Neuron (in vitro differentiated cells): ENCODE measurements at regions not wholly inside any gene's neighbourhood (a gene's known extent, or its start where the extent isn't known, plus 50 kb on each side); places are given as distances from the start of the nearest gene placed in this dataset.
"Not testable (repeated sequence)": the region's sequence is repeated elsewhere in the genome, so short reads cannot be mapped to it uniquely, and the experiment has no call there.

Source experiments
- H2AFZ ChIP-seq: one replicate; pipeline ENCODE4 v1.6.1; 2013; ENCODE audit warnings: low read depth, mild to moderate bottlenecking, inconsistent platforms, low read length, moderate library complexity
- H3K27me3 ChIP-seq: one replicate; pipeline ENCODE4 v1.6.1; 2013; ENCODE audit warnings: low read length; ENCODE audit not compliant: insufficient read depth
- H3K36me3 ChIP-seq: one replicate; pipeline ENCODE4 v1.6.1; 2013; ENCODE audit warnings: low read length; ENCODE audit not compliant: insufficient read depth
- H3K4me1 ChIP-seq: one replicate; pipeline ENCODE4 v1.6.1; 2013; ENCODE audit warnings: low read length; ENCODE audit not compliant: insufficient read depth
- H3K4me3 ChIP-seq: 2 replicates; pipeline ENCODE4 v1.5.1; 2013; ENCODE audit warnings: mild to moderate bottlenecking, low read length, moderate library complexity
- H3K9me3 ChIP-seq: one replicate; pipeline ENCODE4 v1.6.1; 2013; ENCODE audit warnings: low read length

- H3K36me3 ChIP-seq = no peaks in the 10 kb centered on the region
- H2AFZ ChIP-seq = no peak overlapping the region
- no peaks in the 10 kb centered on the region for H3K27me3 ChIP-seq
- no peak overlapping the region for H3K4me3 ChIP-seq
- peaks cover 5% of the 10 kb centered on the region for H3K4me1 ChIP-seq
- peaks cover 11% of the 10 kb centered on the region for H3K9me3 ChIP-seq
Observed at GRCh38 chr6:112923940-112924587, 576.9 kb downstream of the RFPL4B start.

GRCh38 chr6:112925702-112926101, 578.6 kb downstream of the RFPL4B start:
- H3K9me3 ChIP-seq = peaks cover 11% of the 10 kb centered on the region
- no peaks in the 10 kb centered on the region for H3K27me3 ChIP-seq
- no peak overlapping the region for H3K4me3 ChIP-seq
- H3K36me3 ChIP-seq = no peaks in the 10 kb centered on the region
- H3K4me1 ChIP-seq = peaks cover 5% of the 10 kb centered on the region
- no peak overlapping the region for H2AFZ ChIP-seq

GRCh38 chr6:112927641-112928320, 580.7 kb downstream of the RFPL4B start:
- Histone ChIP-seq H3K4me1 (peaks cover 5% of the 10 kb centered on the region), H3K27me3 (no peaks in the 10 kb centered on the region), H2AFZ (no peak overlapping the region), H3K9me3 (peaks cover 2% of the 10 kb centered on the region), H3K36me3 (no peaks in the 10 kb centered on the region), H3K4me3 (no peak overlapping the region)

GRCh38 chr6:112929641-112930040, 582.5 kb downstream of the RFPL4B start:
- H3K36me3 ChIP-seq = no peaks in the 10 kb centered on the region
- H3K9me3 ChIP-seq = no peaks in the 10 kb centered on the region
- H3K4me1 ChIP-seq = no peaks in the 10 kb centered on the region
- no peak overlapping the region for H2AFZ ChIP-seq
- no peaks in the 10 kb centered on the region for H3K27me3 ChIP-seq
- H3K4me3 ChIP-seq = no peak overlapping the region

- Histone ChIP-seq H3K4me3 (no peak overlapping the region), H3K4me1 (no peaks in the 10 kb centered on the region), H2AFZ (no peak overlapping the region), H3K36me3 (no peaks in the 10 kb centered on the region), H3K27me3 (no peaks in the 10 kb centered on the region), H3K9me3 (no peaks in the 10 kb centered on the region)
Observed at GRCh38 chr6:112931832-112932231, 584.7 kb downstream of the RFPL4B start.

- Histone ChIP-seq H2AFZ (no peak overlapping the region), H3K27me3 (no peaks in the 10 kb centered on the region), H3K4me1 (no peaks in the 10 kb centered on the region), H3K4me3 (no peak overlapping the region), H3K9me3 (no peaks in the 10 kb centered on the region), H3K36me3 (no peaks in the 10 kb centered on the region)
Observed at GRCh38 chr6:112933947-112934346, 586.8 kb downstream of the RFPL4B start.

- no peaks in the 10 kb centered on the region for H3K4me1 ChIP-seq
- no peak overlapping the region for H3K4me3 ChIP-seq
- H2AFZ ChIP-seq = no peak overlapping the region
- no peaks in the 10 kb centered on the region for H3K36me3 ChIP-seq
- no peaks in the 10 kb centered on the region for H3K27me3 ChIP-seq
- H3K9me3 ChIP-seq = no peaks in the 10 kb centered on the region
Observed at GRCh38 chr6:112934433-112935327, 587.5 kb downstream of the RFPL4B start.

- Histone ChIP-seq H3K36me3 (no peaks in the 10 kb centered on the region), H3K4me3 (no peak overlapping the region), H2AFZ (no peak overlapping the region), H3K9me3 (no peaks in the 10 kb centered on the region), H3K4me1 (no peaks in the 10 kb centered on the region), H3K27me3 (no peaks in the 10 kb centered on the region)
Observed at GRCh38 chr6:112935402-112936078, 588.4 kb downstream of the RFPL4B start.

GRCh38 chr6:112936079-112936472, 588.9 kb downstream of the RFPL4B start:
- Histone ChIP-seq H3K27me3 (no peaks in the 10 kb centered on the region), H3K36me3 (no peaks in the 10 kb centered on the region), H3K9me3 (no peaks in the 10 kb centered on the region), H2AFZ (no peak overlapping the region), H3K4me3 (no peak overlapping the region), H3K4me1 (no peaks in the 10 kb centered on the region)

- H2AFZ ChIP-seq = no peak overlapping the region
- no peak overlapping the region for H3K4me3 ChIP-seq
- H3K9me3 ChIP-seq = no peaks in the 10 kb centered on the region
- no peaks in the 10 kb centered on the region for H3K27me3 ChIP-seq
- no peaks in the 10 kb centered on the region for H3K4me1 ChIP-seq
- no peaks in the 10 kb centered on the region for H3K36me3 ChIP-seq
Observed at GRCh38 chr6:112936504-112936903, 589.4 kb downstream of the RFPL4B start.

- not testable (repeated sequence) for H3K27me3 ChIP-seq, H2AFZ ChIP-seq, H3K4me3 ChIP-seq, H3K9me3 ChIP-seq, H3K4me1 ChIP-seq, H3K36me3 ChIP-seq
Observed at GRCh38 chr6:112937690-112938089, 590.6 kb downstream of the RFPL4B start.

- Histone ChIP-seq H3K27me3 (no peaks in the 10 kb centered on the region), H2AFZ (no peak overlapping the region), H3K36me3 (no peaks in the 10 kb centered on the region), H3K9me3 (no peaks in the 10 kb centered on the region), H3K4me1 (no peaks in the 10 kb centered on the region), H3K4me3 (no peak overlapping the region)
Observed at GRCh38 chr6:112938650-112939049, 591.5 kb downstream of the RFPL4B start.

- no peak overlapping the region for H2AFZ ChIP-seq
- H3K4me1 ChIP-seq = no peaks in the 10 kb centered on the region
- H3K4me3 ChIP-seq = no peak overlapping the region
- H3K9me3 ChIP-seq = no peaks in the 10 kb centered on the region
- no peaks in the 10 kb centered on the region for H3K27me3 ChIP-seq
- no peaks in the 10 kb centered on the region for H3K36me3 ChIP-seq
Observed at GRCh38 chr6:112939563-112939962, 592.4 kb downstream of the RFPL4B start.
